ENCODE measurements at regions not wholly inside any gene's neighbourhood (a gene's known extent, or its start where the extent isn't known, plus 50 kb on each side); places are given as distances from the start of the nearest gene placed in this dataset.

- H3K27ac ChIP-seq (ENCODE audit: low read depth, low read length): no peak overlapping the region
- H3K27me3 ChIP-seq (replicated peaks in 1 of 4; ENCODE audit: control insufficient read depth in 3 of 4, extremely low read depth in 1 of 4, insufficient read depth in 3 of 4, low read length in 3 of 4): no peaks in the 10 kb centered on the region
- H3K4me1 ChIP-seq (replicated peaks in 1 of 4; ENCODE audit: control insufficient read depth in 3 of 4, insufficient read depth in 4 of 4, low read length in 3 of 4): 0 out of 7 replicates have a peak, but pooled peaks cover 0 to 2% (median 0%) of the 10 kb centered on the region in 4 experiments
- H3K23ac ChIP-seq (ENCODE audit: insufficient read length): no peak overlapping the region
- POLR2A ChIA-PET (ENCODE audit: partially characterized antibody): no interaction called here
- H3K79me2 ChIP-seq (ENCODE audit: control insufficient read depth in 1 of 2, insufficient read depth in 2 of 2, low read length in 2 of 2): no peaks in the 10 kb centered on the region
- no peak overlapping the region for H3K4ac ChIP-seq (replicated peaks; ENCODE audit: insufficient read length, low read depth, low read length)
- H4K91ac ChIP-seq (replicated peaks; ENCODE audit: insufficient read length, low read length): no peak overlapping the region
- no peaks in the 10 kb centered on the region for H4K20me1 ChIP-seq (replicated peaks in 1 of 2; ENCODE audit: control insufficient read depth in 1 of 2, insufficient read depth in 2 of 2, low read length in 2 of 2)
- no peaks in the 10 kb centered on the region for H3K36me3 ChIP-seq (ENCODE audit: control insufficient read depth in 2 of 4, insufficient read depth in 4 of 4, low read length in 3 of 4)
- H3K9ac ChIP-seq (replicated peaks in 1 of 4; ENCODE audit: extremely low read depth in 1 of 4, low read depth in 3 of 4, low read length in 3 of 4): no peak overlapping the region
- H4K8ac ChIP-seq (ENCODE audit: extremely low read depth, insufficient read depth, low read length): no peak overlapping the region
- no peaks in the 10 kb centered on the region for H3K79me1 ChIP-seq (ENCODE audit: low read depth, low read length)
- FAIRE-seq (no peak), DNase-seq (ENCODE audit: low read depth in 1 of 2, low spot score in 2 of 2) (no peak)
- H2BK20ac ChIP-seq (ENCODE audit: low read length): no peak overlapping the region
- H3K18ac ChIP-seq (ENCODE audit: extremely low read depth, low read length): no peak overlapping the region
- H3K14ac ChIP-seq (ENCODE audit: insufficient read length): no peak overlapping the region
- 100% methylated on average over 3 of the region's 3 CpGs; no CpG with 5 or more reads in 1 of the 2 experiments for WGBS, 2 experiments (ENCODE audit: extremely low coverage in 1 of 2, insufficient coverage in 1 of 2, insufficient read length in 1 of 2, insufficient replicate concordance in 2 of 2, low coverage in 1 of 2, low lambda C conversion rate in 2 of 2, missing lambda C conversion rate in 1 of 2)
- no peak overlapping the region for H2BK120ac ChIP-seq (replicated peaks; ENCODE audit: low read depth, low read length)
- no peak overlapping the region for H2AFZ ChIP-seq (ENCODE audit: low read length)
- H4K5ac ChIP-seq (ENCODE audit: insufficient read length, low read depth, low read length): no peak overlapping the region
- no peaks in the 10 kb centered on the region for H3K9me3 ChIP-seq (ENCODE audit: insufficient read depth in 2 of 2, low read depth in 1 of 2, low read length in 1 of 2)
- peaks cover 3% of the 10 kb centered on the region; the same call in 1 of the 2 replicates for H3K23me2 ChIP-seq (ENCODE audit: low read depth, low read length)
- H3K56ac ChIP-seq (replicated peaks; ENCODE audit: insufficient read length, low read depth, low read length): no peak overlapping the region
- no peak overlapping the region for H2BK12ac ChIP-seq (ENCODE audit: low read depth, low read length)
- no peak overlapping the region for H3K4me3 ChIP-seq (ENCODE audit: extremely low read depth in 1 of 4, insufficient read depth in 2 of 4, low read depth in 3 of 4, low read length in 4 of 4)
- H2AK5ac ChIP-seq (ENCODE audit: low read depth, low read length): no peak overlapping the region
- no peak overlapping the region for H2BK15ac ChIP-seq (ENCODE audit: low read length)
- H2BK5ac ChIP-seq (ENCODE audit: low read depth, low read length): no peak overlapping the region
- TF ChIP-seq SRF (IDR thresholded peaks at IDR 0.05; ENCODE audit: low read depth, low read length) (no peak), KDM5A (IDR thresholded peaks at IDR 0.05; ENCODE audit: low read length) (no peak), SIRT6 (IDR thresholded peaks at IDR 0.05; ENCODE audit: low read length) (no peak), SIN3A (conservative IDR thresholded peaks at IDR 0.05 in 1 of 2, IDR thresholded peaks at IDR 0.05 in 1 of 2; ENCODE audit: low read depth in 1 of 2, low read length in 2 of 2) (no peak), CTBP2 (IDR thresholded peaks at IDR 0.05; ENCODE audit: borderline replicate concordance, insufficient read depth, insufficient read length, low read length) (no peak), SP4 (IDR thresholded peaks at IDR 0.05; ENCODE audit: low read length) (no peak), GTF2F1 (IDR thresholded peaks at IDR 0.05; ENCODE audit: borderline replicate concordance, low read depth, low read length) (no peak), SP2 (IDR thresholded peaks at IDR 0.05; ENCODE audit: low read length) (no peak), YY1 (IDR thresholded peaks at IDR 0.05; ENCODE audit: low read depth, low read length) (no peak), EP300 (IDR thresholded peaks at IDR 0.05; ENCODE audit: borderline replicate concordance in 1 of 2, low read depth in 2 of 2, low read length in 2 of 2) (no peak)
- TF ChIP-seq, protein P1, sequence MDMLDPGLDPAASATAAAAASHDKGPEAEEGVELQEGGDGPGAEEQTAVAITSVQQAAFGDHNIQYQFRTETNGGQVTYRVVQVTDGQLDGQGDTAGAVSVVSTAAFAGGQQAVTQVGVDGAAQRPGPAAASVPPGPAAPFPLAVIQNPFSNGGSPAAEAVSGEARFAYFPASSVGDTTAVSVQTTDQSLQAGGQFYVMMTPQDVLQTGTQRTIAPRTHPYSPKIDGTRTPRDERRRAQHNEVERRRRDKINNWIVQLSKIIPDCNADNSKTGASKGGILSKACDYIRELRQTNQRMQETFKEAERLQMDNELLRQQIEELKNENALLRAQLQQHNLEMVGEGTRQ (IDR thresholded peaks at IDR 0.05; ENCODE audit: low read length): no peak
- CTCF ChIA-PET (ENCODE audit: partially characterized antibody): interaction anchor here (1.0 to 1.5 kb wide), 3 partner anchors 9 to 49 kb away, joined by 3 to 4 read pairs (median 4); no protein-coding TSS in a partner anchor
- H3K4me2 ChIP-seq (ENCODE audit: insufficient read depth in 1 of 2, low read depth in 2 of 2, low read length in 2 of 2): no peak overlapping the region
Observed at GRCh38 chr10:117775526-117775925, 233.0 kb downstream of the EMX2 start.

Data from H1 (cell line).